Omental fat pad (tissue), 3 donors: ENCODE measurements at regions not wholly inside any gene's neighbourhood (a gene's known extent, or its start where the extent isn't known, plus 50 kb on each side); places are given as distances from the start of the nearest gene placed in this dataset.
"Not testable (repeated sequence)": the region's sequence is repeated elsewhere in the genome, so short reads cannot be mapped to it uniquely, and the experiment has no call there.

Experiments used
- ATAC-seq: fragments of 150-250 bp; one replicate; pipeline ENCODE4 v1.9.1; 2016; ENCODE audit warnings: mild to moderate bottlenecking, moderate library complexity; ENCODE audit not compliant: low FRiP score
- DNase-seq: peaks from one replicate; pipeline ENCODE4 v3.0.0-alpha.2; 2019; ENCODE audit warnings: low spot score
- CTCF ChIP-seq, 3 donors: fragments of 450-650 bp; IDR thresholded peaks; one replicate each; pipeline ENCODE4 v1.5.1; 2016 to 2017; ENCODE audit warnings: antibody characterized with exemption in 3 of 3, mild to moderate bottlenecking in 3 of 3, moderate library complexity in 2 of 3

GRCh38 chr20:30594112-30594511 is 663.4 kb upstream of the DEFB115 start:
- TF ChIP-seq CTCF (IDR thresholded peaks at IDR 0.05), result no peak
- DNase-seq, result no peak
- ATAC-seq, result no peak

GRCh38 chr20:30595698-30596097 is 661.8 kb upstream of the DEFB115 start:
- DNase-seq (no peak), ATAC-seq (no peak)
- TF ChIP-seq CTCF (IDR thresholded peaks at IDR 0.05), result no peak

- not testable (repeated sequence) for ATAC-seq, DNase-seq
Observed at GRCh38 chr20:30597429-30597828, 660.0 kb upstream of the DEFB115 start.

- no peak for ATAC-seq
- DNase-seq, result no peak
- no peak for TF ChIP-seq CTCF (IDR thresholded peaks at IDR 0.05)
Observed at GRCh38 chr20:30598460-30599230, 658.8 kb upstream of the DEFB115 start.

- TF ChIP-seq CTCF (IDR thresholded peaks at IDR 0.05), result no peak
- ATAC-seq (no peak), DNase-seq (no peak)
Observed at GRCh38 chr20:30599990-30600389, 657.5 kb upstream of the DEFB115 start.

GRCh38 chr20:30601974-30602373 is 655.5 kb upstream of the DEFB115 start:
- ATAC-seq (no peak), DNase-seq (no peak)

GRCh38 chr20:30602424-30602823 is 655.0 kb upstream of the DEFB115 start:
- ATAC-seq (no peak), DNase-seq (no peak)
- no peak for TF ChIP-seq CTCF (IDR thresholded peaks at IDR 0.05)

More at GRCh38 chr20:30601974-30602373, 655.5 kb upstream of the DEFB115 start:
- no peak for TF ChIP-seq CTCF (IDR thresholded peaks at IDR 0.05)
